HG02610 (cell line): ENCODE measurements at regions not wholly inside any gene's neighbourhood (a gene's known extent, or its start where the extent isn't known, plus 50 kb on each side); places are given as distances from the start of the nearest gene placed in this dataset.

Experiments
- ATAC-seq: cut with Tn5 transposase; IDR thresholded peaks from one replicate; pipeline ENCODE4 v1.9.1; 2021; ENCODE audit warnings: mild to moderate bottlenecking, moderate library complexity; ENCODE audit not compliant: unreplicated experiment

DNA sequence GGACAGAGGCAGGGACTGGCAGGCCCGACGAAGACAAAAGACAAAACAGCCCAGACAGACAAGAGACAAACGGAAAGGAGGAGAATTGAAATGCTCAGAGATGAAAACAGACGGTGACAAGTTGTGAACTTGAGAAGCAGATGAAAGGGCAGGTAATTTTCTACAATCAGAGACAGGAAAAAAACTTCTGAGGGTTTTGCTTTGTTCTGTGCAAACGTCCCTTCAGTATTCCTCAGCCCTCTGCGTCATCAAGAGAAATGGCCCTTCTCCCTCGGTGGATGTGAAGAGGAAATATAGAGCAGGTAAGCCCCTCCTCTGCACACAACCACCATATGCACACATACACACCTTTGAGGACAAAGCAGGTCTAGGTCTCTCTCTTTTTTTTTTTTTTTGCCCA lies 206.6 kb downstream of the UACA start:
- ATAC-seq = no peak

DNA sequence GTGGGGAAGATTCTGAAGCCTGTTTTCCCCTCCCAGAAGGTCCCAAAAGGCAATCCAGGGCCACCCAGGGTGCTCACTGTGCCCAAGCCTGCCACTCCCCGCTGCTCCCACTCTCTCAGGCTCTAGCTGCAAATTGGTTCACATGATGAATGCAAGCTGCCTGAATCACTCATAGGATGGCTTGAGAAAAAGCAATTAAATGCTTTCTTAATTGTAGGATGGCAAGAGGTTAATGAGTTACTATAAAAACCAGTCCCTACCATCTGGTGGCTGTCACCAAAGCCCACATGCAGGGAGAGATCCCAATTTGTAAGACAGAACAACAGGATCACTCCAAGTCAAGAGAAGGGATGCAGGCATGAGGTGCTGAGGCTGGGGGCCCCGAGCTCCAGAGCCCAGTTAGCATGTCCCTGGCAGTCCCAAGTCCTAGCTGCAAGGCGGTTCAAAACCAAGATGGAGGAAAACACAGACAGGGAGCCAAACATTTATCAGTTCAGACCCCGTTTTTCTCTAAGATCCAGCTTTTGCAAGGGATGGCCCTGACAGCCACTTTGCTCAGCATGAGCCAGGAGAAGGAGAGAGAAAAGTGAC lies 207.1 kb downstream of the UACA start:
- no peak for ATAC-seq

DNA sequence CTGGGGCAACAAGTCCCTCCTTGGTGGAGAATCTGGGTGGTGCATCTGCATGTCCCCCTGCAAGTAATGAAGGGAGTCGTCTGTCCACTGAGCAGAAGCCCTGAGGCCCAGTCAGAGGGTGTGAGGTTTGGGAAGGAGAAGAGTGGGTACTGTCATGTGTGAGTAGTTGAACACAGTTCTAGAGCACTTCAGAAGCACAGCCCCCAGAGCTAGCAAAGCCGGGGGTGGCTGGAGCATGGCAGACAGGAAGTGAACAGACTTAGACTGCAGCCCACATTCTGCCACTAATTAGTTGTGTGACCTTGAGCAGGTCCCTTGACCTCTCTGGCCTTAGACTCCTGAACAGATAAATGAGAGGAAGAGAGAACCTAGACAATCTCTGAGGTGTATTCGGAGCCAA lies 207.6 kb downstream of the UACA start:
- ATAC-seq = no peak

DNA sequence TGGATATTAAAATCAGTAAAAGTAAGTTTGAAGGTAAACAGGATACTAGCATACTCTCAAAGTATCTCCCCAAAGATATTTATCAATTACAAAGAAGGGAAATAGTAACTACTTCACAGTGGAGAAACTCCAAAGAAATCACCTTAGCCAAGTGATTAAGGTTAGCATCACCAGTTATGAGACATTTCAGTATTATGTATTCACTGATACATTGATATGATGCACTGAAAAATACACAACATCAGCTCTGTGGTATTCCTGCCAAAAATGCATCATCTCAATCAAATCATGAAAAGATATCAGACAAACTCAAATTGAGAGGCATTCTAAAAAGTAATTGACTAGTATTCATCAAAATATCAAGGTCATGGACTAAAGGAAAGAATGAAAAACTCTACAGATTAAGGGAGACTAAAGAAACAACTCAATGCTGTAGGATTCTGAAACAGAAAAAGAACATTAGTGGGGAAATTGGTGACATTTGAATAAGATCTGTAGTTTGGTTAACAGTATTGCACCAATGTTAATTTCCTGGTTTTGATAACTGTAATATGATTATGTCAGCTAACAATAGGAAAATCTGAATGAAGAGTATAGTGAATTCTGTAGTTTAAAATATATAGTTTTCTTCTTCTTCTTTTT lies 215.4 kb downstream of the UACA start:
- ATAC-seq = no peak

DNA sequence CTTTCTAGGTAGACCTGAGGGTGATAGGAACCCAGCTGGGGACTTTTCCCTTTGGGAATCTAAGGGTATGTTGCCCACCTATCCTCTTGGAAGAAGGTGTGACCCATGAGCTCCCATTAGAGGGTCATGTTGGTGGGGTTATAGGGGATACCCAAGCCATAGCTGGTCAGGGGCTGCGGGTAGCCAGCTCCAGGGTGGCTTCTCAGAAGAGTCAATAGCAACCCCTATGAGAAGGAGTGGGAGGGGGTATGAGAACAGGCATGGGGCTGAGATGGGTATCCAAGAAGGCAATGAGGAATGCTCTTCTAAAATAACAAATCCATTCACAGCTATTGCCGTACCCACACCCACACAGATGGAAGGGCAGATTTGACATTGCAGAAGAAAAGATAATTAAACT lies 217.8 kb downstream of the UACA start:
- ATAC-seq = no peak

DNA sequence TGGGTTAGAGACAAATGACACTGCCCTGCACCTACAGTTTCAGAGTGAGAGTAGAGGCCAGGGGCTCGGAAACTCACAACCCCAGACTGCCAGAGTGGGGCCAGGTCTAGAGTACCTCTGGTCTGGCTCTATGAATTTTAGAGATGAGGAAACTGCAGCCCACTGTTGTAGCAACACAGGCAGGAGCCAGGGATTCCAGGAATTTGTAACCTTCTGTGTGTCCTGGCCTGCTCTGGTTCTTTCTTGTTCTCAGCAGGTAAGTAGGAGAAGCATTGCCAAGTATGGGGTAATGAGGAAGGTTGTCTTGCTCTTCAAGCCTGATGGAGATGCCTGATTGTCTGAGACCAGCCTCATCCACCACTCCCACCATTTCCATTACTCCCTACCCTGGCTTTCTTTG lies 221.8 kb downstream of the UACA start:
- no peak for ATAC-seq

DNA sequence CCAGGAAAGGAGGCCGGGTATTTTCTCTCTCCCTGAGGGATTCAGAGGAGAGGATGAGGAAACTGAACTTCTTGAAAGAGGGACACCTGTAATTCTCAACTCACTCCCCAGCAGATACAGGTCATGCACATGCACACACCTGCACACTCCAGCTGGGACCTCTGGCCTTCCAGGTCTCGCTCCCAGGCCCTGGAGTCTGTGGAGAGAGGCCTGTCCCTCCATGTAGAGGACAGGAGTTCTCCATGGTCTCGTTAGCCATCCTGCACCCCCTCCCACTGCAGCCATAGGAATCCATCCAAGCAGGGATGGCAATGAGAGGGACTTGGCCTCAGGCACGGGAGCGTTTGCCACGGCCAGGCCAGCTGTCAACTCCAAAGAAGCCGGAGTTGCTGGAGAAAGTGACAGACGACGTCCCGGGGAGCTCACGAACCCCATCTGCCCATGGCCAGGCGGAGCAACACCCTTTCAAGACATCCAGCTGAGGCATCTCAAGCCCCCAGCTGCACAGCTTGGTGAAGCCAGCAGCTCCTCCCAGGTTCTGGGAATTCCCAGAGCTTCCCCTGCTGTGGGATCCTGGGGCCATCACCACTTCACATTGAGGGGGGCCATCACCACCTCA lies 223.3 kb downstream of the UACA start:
- no peak for ATAC-seq

DNA sequence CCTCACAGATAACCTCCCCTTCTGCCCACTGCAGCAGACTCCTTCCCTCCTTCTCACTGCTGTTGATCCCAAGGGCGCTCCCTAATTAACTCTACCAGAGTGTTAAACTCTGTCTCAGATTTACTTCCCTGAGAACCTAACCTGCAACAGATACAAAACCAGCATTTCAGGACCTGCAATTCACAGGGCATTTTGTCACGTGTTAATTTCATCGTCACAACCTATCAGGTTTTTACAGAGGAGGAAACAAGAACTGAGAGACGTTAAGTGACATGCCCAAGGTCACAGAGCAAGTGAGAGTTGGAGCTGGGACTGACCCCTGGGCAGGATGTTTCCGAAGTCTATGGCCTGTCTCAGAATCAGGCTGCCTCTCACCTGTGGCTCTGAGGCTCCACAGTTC lies 223.9 kb downstream of the UACA start:
- no peak for ATAC-seq

DNA sequence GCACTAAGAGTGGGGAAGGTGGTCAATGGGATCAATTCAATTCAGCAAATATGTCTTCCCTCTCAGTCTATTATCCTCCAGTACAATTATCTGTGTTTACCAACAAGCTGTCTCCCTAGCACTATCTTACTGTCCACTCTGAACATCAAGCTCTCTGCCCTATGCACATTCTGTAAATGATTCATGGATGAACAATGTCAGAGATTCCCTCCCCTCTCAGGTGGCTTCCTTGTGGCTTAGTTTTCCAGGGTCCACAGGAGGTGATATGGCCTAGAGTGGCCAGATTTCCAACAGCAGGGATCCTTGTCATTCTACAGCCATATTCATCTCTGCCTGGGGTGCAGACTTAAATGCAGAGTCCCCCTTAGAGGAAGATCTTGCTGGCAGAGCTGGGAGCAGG lies 225.1 kb downstream of the UACA start:
- ATAC-seq = no peak

DNA sequence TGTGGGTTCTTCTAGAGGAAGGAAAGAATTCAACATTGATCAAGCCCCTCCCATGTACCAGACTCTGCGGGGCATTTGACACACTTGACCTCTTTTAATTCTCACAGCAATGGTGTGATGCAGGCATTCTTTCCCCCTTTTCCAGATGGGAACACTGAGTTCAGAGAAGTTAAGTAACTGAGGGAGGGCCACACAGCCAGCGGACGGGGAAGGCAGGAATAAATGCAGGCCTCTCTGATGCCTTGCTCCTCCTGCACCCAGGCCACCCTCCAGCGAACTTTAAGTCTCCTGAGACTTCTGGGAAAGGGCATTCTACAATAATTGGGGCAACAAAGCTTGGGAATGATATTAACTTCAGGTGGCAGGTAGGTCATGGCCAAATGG lies 227.4 kb downstream of the UACA start:
- ATAC-seq = no peak

DNA sequence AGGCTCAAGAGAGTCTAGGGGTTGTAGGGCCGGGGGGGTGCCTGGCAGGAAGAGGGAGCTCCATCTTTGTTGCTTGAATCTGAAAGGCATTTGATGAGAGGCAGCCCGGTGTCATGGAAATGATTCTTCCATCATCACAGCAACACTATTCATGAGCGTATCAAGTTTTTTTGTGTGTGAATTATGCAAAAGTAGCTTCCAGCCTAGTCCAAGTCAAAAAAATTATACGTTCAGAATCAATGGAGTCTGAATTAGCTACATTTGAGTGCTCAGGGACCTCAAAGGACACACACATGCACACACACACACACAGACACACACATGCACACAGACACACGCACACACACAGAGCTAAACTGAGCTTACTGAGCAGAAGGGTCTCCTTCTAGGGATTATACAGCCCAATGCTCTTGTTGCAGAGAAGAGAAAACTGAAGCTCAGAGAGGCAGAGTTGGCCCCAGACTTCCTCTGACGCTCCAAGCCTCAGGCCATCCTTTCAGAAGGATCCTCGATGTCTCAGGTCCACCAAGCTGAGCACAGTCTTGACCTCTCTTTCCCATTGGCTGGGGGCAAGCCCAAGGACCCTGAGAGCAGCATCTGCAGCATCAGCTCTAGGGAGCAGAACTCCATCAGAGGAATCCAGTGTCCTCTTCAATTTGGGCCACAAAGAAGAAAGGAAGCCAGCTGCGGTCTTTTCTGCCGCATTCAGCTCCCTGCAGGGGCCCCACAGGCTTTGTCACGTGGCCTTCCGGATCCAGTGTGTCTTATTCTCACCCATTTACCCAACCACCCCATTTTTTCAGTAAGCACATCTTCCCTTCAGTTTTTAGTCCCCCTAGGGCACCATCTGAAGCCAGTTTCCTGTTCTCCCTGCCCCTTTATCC lies 228.0 kb downstream of the UACA start:
- ATAC-seq = no peak

DNA sequence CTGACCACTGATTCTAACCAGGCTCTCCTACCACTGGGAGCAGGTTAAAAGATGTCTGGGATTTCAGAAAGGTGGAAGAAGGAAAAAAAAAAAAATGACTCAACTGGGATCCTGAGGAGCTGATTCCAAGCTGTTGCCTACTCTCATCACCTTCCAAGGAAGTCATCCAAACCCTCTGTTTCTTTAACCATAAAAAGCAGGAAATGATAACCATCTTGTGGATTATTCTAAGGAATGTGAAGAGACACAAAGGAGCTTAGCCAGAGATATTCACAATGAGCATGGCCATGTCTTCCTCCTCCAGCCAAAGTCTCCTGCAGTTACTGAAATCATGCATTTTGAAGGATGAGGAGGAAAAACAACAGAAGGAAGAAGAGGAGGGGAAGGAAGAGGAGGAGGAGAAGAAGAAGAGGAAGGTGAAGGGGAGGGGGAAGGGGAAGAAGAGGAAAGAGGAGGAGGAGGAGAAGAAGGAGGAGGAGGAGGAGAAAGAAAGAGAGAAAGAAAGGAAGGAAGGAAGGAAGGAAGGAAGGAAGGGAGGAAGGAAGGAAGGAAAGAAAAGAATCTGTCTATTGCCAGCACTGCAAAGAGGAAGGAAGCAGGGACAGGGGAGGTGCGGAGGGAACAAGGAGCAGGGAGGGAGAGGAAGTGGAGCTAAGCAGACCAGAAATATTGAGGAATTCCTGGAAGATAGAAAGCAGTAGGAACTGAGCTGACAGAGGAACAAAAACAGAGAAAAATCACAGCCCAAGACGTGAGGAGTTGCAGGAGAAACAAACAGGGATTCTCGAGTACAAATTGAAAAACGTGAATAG lies 229.2 kb downstream of the UACA start:
- ATAC-seq = no peak

DNA sequence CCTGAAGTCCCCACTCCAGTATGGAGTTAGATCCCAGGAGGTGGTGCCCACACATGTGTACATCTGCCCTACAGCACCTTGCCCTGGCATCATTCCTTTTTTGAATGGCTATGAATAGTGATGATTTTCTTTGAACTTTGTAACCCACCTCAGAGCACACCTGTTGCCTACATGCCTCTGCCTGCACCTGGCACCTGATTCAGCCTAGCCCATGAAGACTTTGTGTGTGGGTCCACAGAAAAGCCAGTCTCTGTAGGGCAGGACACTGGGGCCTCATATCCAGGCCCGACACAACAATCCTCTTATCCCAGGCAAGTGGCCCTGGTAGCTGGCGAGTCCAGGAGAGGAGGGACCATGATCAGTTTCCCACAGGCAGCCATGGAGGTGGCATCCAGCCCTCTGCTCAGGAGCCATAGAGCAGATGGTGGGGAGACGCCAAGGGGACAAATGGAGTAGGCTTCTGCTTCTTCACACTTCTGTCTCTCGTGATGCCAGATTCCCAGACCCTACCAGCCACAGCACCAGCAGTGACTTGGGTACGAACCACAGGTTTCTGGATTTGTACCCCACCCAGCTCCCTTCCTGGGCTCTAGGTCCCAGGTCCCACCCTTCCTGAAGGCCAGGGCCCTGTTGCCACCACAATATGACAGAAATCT lies 230.7 kb downstream of the UACA start:
- ATAC-seq = no peak

DNA sequence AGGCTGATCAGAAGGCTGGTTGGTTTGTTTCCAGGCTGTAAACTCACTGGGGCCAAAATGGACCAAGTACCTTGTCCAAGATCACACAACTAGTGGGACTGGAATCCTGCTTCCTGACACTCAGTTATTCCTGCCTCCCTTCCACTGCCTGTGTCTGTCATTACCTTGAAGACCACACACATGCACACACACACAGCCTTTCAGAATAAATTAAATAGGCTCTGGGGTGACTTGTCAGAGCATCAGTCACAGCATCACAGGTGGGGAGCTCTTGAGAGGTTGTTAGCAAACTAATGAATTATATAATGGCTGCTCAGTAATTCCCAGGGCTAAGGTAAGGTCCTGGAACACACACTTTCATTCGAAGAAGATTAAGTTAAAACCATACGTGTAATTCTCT lies 231.8 kb downstream of the UACA start:
- no peak for ATAC-seq

DNA sequence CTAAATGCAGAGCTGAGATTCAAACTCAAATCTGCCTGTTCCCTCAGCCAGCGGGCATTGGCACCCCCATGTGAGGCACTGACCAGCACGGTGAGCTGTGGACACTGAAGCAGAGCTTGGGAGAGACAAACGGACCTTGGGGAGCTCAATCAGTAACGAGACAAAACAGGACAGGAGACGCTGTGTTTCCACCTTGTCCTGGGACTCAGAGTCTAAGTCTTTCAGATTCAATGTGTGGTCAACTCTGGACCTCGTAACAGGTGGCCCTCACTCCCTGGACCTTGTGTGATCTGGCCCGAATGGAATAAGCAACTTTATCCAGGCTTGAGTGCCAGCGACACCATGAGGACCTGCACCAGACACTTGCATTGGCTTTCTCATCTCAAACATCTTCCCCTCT lies 232.5 kb downstream of the UACA start:
- no peak for ATAC-seq

DNA sequence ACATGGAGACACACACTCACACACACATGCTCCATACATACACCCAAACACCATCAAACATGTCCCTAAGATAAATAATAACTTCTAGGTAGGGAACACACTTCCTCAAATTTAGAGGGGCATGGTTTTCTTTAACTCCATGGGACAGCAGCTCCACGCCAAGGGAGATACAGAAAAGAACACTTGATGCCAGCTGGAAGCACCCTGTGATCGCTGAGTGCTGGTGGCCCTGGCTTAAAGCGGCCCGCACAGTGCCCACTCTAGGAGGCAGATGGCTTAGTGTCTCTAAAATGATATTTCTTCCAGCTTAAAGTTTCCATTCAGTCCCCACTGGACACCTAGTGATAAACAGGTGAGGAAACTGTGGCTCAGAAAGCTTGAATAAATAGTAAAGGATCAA lies 232.9 kb downstream of the UACA start:
- ATAC-seq = no peak

DNA sequence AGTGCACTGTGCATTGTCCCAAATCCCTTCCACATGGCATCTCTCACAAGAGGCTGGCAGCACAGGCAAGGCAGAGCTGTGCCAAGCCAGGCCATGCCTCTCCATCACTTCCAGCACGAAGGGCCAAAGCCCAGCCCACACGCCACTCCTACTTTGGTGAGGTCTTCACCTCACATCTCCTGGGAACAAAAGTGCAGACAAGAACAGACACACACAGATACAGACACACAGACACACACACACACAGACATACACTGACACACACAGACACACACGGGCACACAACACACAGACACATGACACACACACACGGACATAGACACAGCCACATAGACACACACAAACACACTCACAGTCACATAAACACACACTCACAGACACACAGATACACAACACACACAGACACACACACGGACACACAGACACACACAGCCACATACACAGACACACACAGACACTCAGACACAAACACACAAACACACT lies 233.3 kb downstream of the UACA start:
- ATAC-seq = no peak

DNA sequence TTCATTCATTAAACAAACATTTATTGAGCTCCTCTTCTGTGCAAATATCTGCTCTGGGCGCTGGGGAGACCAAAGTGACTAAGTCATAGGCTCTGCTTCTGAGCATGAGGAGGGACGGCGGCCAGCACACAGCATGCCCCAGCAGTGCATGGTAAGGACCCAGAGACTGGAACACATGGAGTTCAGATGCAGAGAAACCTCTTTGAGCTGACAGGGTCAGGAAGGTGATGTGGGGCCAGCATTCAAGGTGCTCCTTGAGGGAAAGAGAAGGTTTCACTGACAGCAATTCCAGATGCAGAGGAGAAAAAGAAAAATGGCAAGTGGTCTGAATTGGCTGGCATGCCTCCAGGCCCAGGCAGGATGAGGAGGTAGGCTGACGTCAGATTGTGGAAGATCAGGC lies 234.5 kb downstream of the UACA start:
- no peak for ATAC-seq

DNA sequence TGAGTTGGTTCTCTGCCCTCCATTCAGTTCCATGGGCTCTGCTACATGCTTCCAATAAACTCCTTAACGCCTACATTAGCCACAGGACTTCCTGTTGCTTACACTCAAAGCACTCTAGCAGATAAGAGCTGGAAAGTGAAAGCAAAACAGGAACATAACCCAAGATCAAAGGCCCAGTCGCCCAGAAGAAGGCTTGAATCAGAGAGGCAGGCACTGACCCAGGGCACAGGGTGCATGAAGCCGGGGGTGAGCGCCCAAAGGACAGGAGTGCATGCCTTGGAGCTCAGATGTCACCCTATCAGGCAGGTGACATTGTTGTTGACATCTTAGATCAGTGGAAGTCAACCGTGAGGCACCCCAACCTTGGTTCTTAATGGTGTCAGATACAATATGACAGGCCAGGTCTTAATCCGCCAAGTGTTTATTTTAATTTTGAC lies 235.1 kb downstream of the UACA start:
- ATAC-seq = peak; percentile 95

DNA sequence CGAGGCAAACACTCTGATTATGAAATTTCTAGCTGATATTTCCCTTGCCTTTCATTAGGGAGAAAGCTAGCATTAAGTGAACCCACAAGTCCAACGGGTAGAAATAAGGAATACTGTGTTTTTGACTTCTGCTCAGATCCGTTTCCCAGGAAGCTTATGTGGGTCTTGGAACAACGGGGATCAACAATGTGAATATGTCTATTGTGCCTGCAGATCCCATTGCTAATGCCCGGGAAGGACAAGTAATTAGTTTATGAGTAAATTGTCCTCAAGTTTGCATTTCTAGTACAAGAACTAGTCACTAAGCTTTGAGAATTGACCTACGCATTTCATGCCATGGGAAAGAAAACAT lies 236.4 kb downstream of the UACA start:
- ATAC-seq = no peak
